ENCODE measurements at regions not wholly inside any gene's neighbourhood (a gene's known extent, or its start where the extent isn't known, plus 50 kb on each side); places are given as distances from the start of the nearest gene placed in this dataset.

- no peak for ATAC-seq (ENCODE audit: poor library complexity)
- no peaks in the 10 kb centered on the region for H3K4me1 ChIP-seq (ENCODE audit: insufficient read depth, low read length)
- no peaks in the 10 kb centered on the region for H3K4me1 Mint-ChIP-seq (ENCODE audit: low read depth)
- no peak overlapping the region for H3K27ac ChIP-seq (ENCODE audit: low read depth in 1 of 2, low read length in 2 of 2)
- H3K36me3 ChIP-seq (ENCODE audit: insufficient read depth, low read length): no peaks in the 10 kb centered on the region
- H3K27me3 Mint-ChIP-seq: no peaks in the 10 kb centered on the region
- ChIA-PET POLR2A (no interaction called here), CTCF (no interaction called here)
- no peak for TF ChIP-seq CTCF (IDR thresholded peaks at IDR 0.05)
- H3K9me3 ChIP-seq (ENCODE audit: control insufficient read depth in 1 of 2, insufficient read depth in 1 of 2, low read length in 2 of 2): no peaks in the 10 kb centered on the region
- H3K27me3 ChIP-seq (ENCODE audit: control insufficient read depth in 1 of 2, insufficient read depth in 2 of 2, low read length in 2 of 2): no peaks in the 10 kb centered on the region
- no peak overlapping the region for H3K4me3 ChIP-seq (ENCODE audit: low read length)
- H3K9me3 Mint-ChIP-seq: no peaks in the 10 kb centered on the region
- intact Hi-C loops (cut with DNase I, micrococcal nuclease): no loop called here
- H3K36me3 Mint-ChIP-seq (ENCODE audit: low read depth): no peaks in the 10 kb centered on the region
- no peak for DNase-seq
- H3K27ac Mint-ChIP-seq: no peak overlapping the region
- no peak overlapping the region for H3K4me3 Mint-ChIP-seq
Observed at GRCh38 chr5:56366986-56367385, 133.9 kb upstream of the ANKRD55 start.

GRCh38 chr5:56361398-56361797 lies 128.3 kb upstream of the ANKRD55 start:
- ChIA-PET POLR2A (no interaction called here), CTCF (no interaction called here)
- intact Hi-C loops (cut with DNase I, micrococcal nuclease): no loop called here
- ATAC-seq (ENCODE audit: poor library complexity) (no peak), DNase-seq (no peak)
- no peaks in the 10 kb centered on the region for H3K27me3 ChIP-seq (ENCODE audit: control insufficient read depth in 1 of 2, insufficient read depth in 2 of 2, low read length in 2 of 2)
- no peak overlapping the region for H3K27ac Mint-ChIP-seq
- H3K27ac ChIP-seq (ENCODE audit: low read depth in 1 of 2, low read length in 2 of 2): no peak overlapping the region
- no peaks in the 10 kb centered on the region for H3K9me3 Mint-ChIP-seq
- H3K9me3 ChIP-seq (ENCODE audit: control insufficient read depth in 1 of 2, insufficient read depth in 1 of 2, low read length in 2 of 2): no peaks in the 10 kb centered on the region
- no peak overlapping the region for H3K4me3 ChIP-seq (ENCODE audit: low read length)
- no peak overlapping the region for H3K4me3 Mint-ChIP-seq
- no peaks in the 10 kb centered on the region for H3K4me1 Mint-ChIP-seq (ENCODE audit: low read depth)
- TF ChIP-seq CTCF (IDR thresholded peaks at IDR 0.05): no peak
- no peaks in the 10 kb centered on the region for H3K36me3 ChIP-seq (ENCODE audit: insufficient read depth, low read length)
- H3K36me3 Mint-ChIP-seq (ENCODE audit: low read depth): no peaks in the 10 kb centered on the region
- H3K27me3 Mint-ChIP-seq: no peaks in the 10 kb centered on the region
- no peaks in the 10 kb centered on the region for H3K4me1 ChIP-seq (ENCODE audit: insufficient read depth, low read length)

GRCh38 chr5:56360816-56361215 lies 127.7 kb upstream of the ANKRD55 start:
- no peaks in the 10 kb centered on the region for H3K4me1 Mint-ChIP-seq (ENCODE audit: low read depth)
- CTCF ChIA-PET: no interaction called here
- H3K36me3 ChIP-seq (ENCODE audit: insufficient read depth, low read length): no peaks in the 10 kb centered on the region
- no peak overlapping the region for H3K27ac ChIP-seq (ENCODE audit: low read depth in 1 of 2, low read length in 2 of 2)
- no peak overlapping the region for H3K4me3 ChIP-seq (ENCODE audit: low read length)
- intact Hi-C loops (cut with DNase I, micrococcal nuclease): no loop called here
- no peaks in the 10 kb centered on the region for H3K27me3 ChIP-seq (ENCODE audit: control insufficient read depth in 1 of 2, insufficient read depth in 2 of 2, low read length in 2 of 2)
- no peak overlapping the region for H3K27ac Mint-ChIP-seq
- H3K36me3 Mint-ChIP-seq (ENCODE audit: low read depth): no peaks in the 10 kb centered on the region
- H3K9me3 ChIP-seq (ENCODE audit: control insufficient read depth in 1 of 2, insufficient read depth in 1 of 2, low read length in 2 of 2): no peaks in the 10 kb centered on the region
- TF ChIP-seq CTCF (IDR thresholded peaks at IDR 0.05): no peak
- no peaks in the 10 kb centered on the region for H3K4me1 ChIP-seq (ENCODE audit: insufficient read depth, low read length)
- POLR2A ChIA-PET: no interaction called here
- no peaks in the 10 kb centered on the region for H3K9me3 Mint-ChIP-seq
- ATAC-seq (ENCODE audit: poor library complexity): no peak
- no peak overlapping the region for H3K4me3 Mint-ChIP-seq
- H3K27me3 Mint-ChIP-seq: no peaks in the 10 kb centered on the region
- DNase-seq: no peak

All from CD4-positive, alpha-beta T cell (primary cell).